ENCODE measurements at regions not wholly inside any gene's neighbourhood (a gene's known extent, or its start where the extent isn't known, plus 50 kb on each side); places are given as distances from the start of the nearest gene placed in this dataset.
"Not testable (repeated sequence)": the region's sequence is repeated elsewhere in the genome, so short reads cannot be mapped to it uniquely, and the experiment has no call there.

- not testable (repeated sequence) for DNase-seq
These were observed 893.9 kb downstream of the SLC6A15 start for GRCh38 chr12:84018556-84019179.

- no peak for DNase-seq
These were observed 895.6 kb downstream of the SLC6A15 start for GRCh38 chr12:84016956-84017355.

- DNase-seq, result no peak
These were observed 915.2 kb downstream of the SLC6A15 start for GRCh38 chr12:83997423-83997822.

GRCh38 chr12:83996671-83997070 lies 915.9 kb downstream of the SLC6A15 start:
- DNase-seq, result no peak

GRCh38 chr12:83985084-83985483 lies 927.5 kb downstream of the SLC6A15 start:
- DNase-seq, result no peak

- no peak for DNase-seq
These were observed 932.2 kb downstream of the SLC6A15 start for GRCh38 chr12:83980398-83980797.

GRCh38 chr12:83979785-83980184 lies 932.8 kb downstream of the SLC6A15 start:
- DNase-seq, result no peak

GRCh38 chr12:83971781-83972180 lies 940.8 kb downstream of the SLC6A15 start:
- no peak for DNase-seq

GRCh38 chr12:83960767-83961166 lies 951.8 kb downstream of the SLC6A15 start:
- DNase-seq, result no peak

GRCh38 chr12:83958997-83959396 lies 953.6 kb downstream of the SLC6A15 start:
- no peak for DNase-seq

- DNase-seq, result no peak
These were observed 957.5 kb downstream of the SLC6A15 start for GRCh38 chr12:83954956-83955601.

- no peak for DNase-seq
These were observed 958.4 kb downstream of the SLC6A15 start for GRCh38 chr12:83954071-83954789.

GRCh38 chr12:83945871-83946270 lies 966.7 kb downstream of the SLC6A15 start:
- DNase-seq, result no peak

GRCh38 chr12:83939718-83940117 lies 972.9 kb downstream of the SLC6A15 start:
- DNase-seq, result no peak

GRCh38 chr12:83933615-83934014 lies 979.0 kb downstream of the SLC6A15 start:
- no peak for DNase-seq

GRCh38 chr12:83932011-83932410 lies 980.6 kb downstream of the SLC6A15 start:
- no peak for DNase-seq

- no peak for DNase-seq
These were observed 981.1 kb downstream of the SLC6A15 start for GRCh38 chr12:83931451-83931850.

GRCh38 chr12:83929792-83930191 lies 982.8 kb downstream of the SLC6A15 start:
- DNase-seq, result not testable (repeated sequence)

GRCh38 chr12:83920821-83921547 lies 991.6 kb downstream of the SLC6A15 start:
- no peak for DNase-seq

- DNase-seq, result no peak
These were observed 993.5 kb downstream of the SLC6A15 start for GRCh38 chr12:83919081-83919480.

GRCh38 chr12:83904175-83904574 lies 1008.4 kb downstream of the SLC6A15 start:
- no peak for DNase-seq

- DNase-seq, result no peak
These were observed 1016.2 kb downstream of the SLC6A15 start for GRCh38 chr12:83896416-83896815.

- DNase-seq, result no peak
These were observed 1019.5 kb downstream of the SLC6A15 start for GRCh38 chr12:83893101-83893500.

Measured in CD4-positive, alpha-beta T cell treated with Interleukin-4 for 1 hour (primary cell).